PC-3 (cell line): ENCODE measurements at regions not wholly inside any gene's neighbourhood (a gene's known extent, or its start where the extent isn't known, plus 50 kb on each side); places are given as distances from the start of the nearest gene placed in this dataset.

Experiments used
- ATAC-seq: fragments of 200-7000 bp; cut with Tn5 transposase; 2 replicates; pipeline ENCODE4 v1.9.1; 2020; ENCODE audit warnings: mild to moderate bottlenecking, moderate library complexity
- BruUV-seq: library from RNA; stranded (reverse); fragments of 400-500 nt; replicated peaks from 2 replicates; lab custom pipeline; 2021; lab: Mats Ljungman, UMichigan
- CTCF ChIA-PET: fragments of 300-600 bp; sonication (Branson Sonifier 250); formaldehyde crosslinking; loops from one replicate; lab custom pipeline; 2022; ENCODE audit warnings: antibody characterized with exemption; lab: Charles Lee
- POLR2A ChIA-PET: fragments of 300-600 bp; sonication (Branson Sonifier 250); formaldehyde crosslinking; loops from one replicate; lab custom pipeline; 2022; ENCODE audit warnings: antibody characterized with exemption; ENCODE audit not compliant: unreplicated experiment; lab: Charles Lee
- DNase-seq: peaks from one replicate; pipeline ENCODE4 v3.0.0-alpha.2; 2015
- H2AFZ ChIP-seq: fragments of 300-600 bp; sonication (generic); 2 replicates; pipeline ENCODE4 v1.6.0; 2016; ENCODE audit warnings: antibody characterized with exemption, low read length
- H3F3A ChIP-seq: fragments of 300-600 bp; sonication (generic); one replicate; pipeline ENCODE4 v1.6.0; 2017; ENCODE audit warnings: antibody characterized with exemption, low read length, control low read depth, mild to moderate bottlenecking; ENCODE audit not compliant: unreplicated experiment
- H3K27ac ChIP-seq: fragments of 300-600 bp; sonication (generic); 2 replicates; pipeline ENCODE4 v1.5.1; 2016; ENCODE audit warnings: mild to moderate bottlenecking, low read length
- H3K27me3 ChIP-seq: fragments of 300-600 bp; sonication (generic); 2 replicates; pipeline ENCODE4 v1.6.1; 2016; ENCODE audit warnings: low read length, mixed read lengths
- H3K36me3 ChIP-seq: fragments of 300-600 bp; sonication (generic); 2 replicates; pipeline ENCODE4 v1.6.1; 2016; ENCODE audit warnings: low read depth, mixed run types, low read length, mixed read lengths
- H3K4me1 ChIP-seq: fragments of 300-600 bp; sonication (generic); 2 replicates; pipeline ENCODE4 v1.5.1; 2016; ENCODE audit warnings: low read length; ENCODE audit not compliant: insufficient read depth
- H3K4me2 ChIP-seq: fragments of 300-600 bp; sonication (generic); 2 replicates; pipeline ENCODE4 v1.6.0; 2016; ENCODE audit warnings: low read length
- H3K4me3 ChIP-seq: fragments of 300-600 bp; sonication (generic); 2 replicates; pipeline ENCODE4 v1.5.1; 2016; ENCODE audit warnings: mild to moderate bottlenecking, low read length, mixed read lengths
- H3K79me2 ChIP-seq: fragments of 300-600 bp; sonication (generic); 2 replicates; pipeline ENCODE4 v1.6.1; 2017; ENCODE audit warnings: low read length, mixed read lengths
- H3K9ac ChIP-seq: fragments of 300-600 bp; sonication (generic); 2 replicates; pipeline ENCODE4 v1.6.0; 2016; ENCODE audit warnings: mild to moderate bottlenecking, low read length
- H3K9me2 ChIP-seq: fragments of 300-600 bp; sonication (generic); replicated peaks from 2 replicates; pipeline ENCODE4 v1.6.1; 2016; ENCODE audit warnings: mixed run types, low read length, mixed read lengths
- H3K9me3 ChIP-seq: fragments of 300-600 bp; sonication (generic); 2 replicates; pipeline ENCODE4 v1.6.1; 2016; ENCODE audit warnings: low read length, mixed read lengths
- H4K20me1 ChIP-seq: fragments of 300-600 bp; sonication (generic); 2 replicates; pipeline ENCODE4 v1.6.1; 2016; ENCODE audit warnings: low read length, mixed read lengths
- CTCF ChIP-seq: fragments of 300-600 bp; sonication (generic); conservative IDR thresholded peaks from 2 replicates; pipeline ENCODE4 v1.5.1; 2017; ENCODE audit warnings: antibody characterized with exemption, low read depth, mild to moderate bottlenecking, low read length
- EZH2 ChIP-seq: fragments of 300-600 bp; sonication (generic); IDR thresholded peaks from one replicate; pipeline ENCODE4 v1.6.1; 2017; ENCODE audit warnings: antibody characterized with exemption, mild to moderate bottlenecking, low read length; ENCODE audit not compliant: unreplicated experiment
- EZH2phosphoT487 ChIP-seq: fragments of 300-600 bp; sonication (generic); IDR thresholded peaks from 2 replicates; pipeline ENCODE4 v1.6.1; 2018; ENCODE audit warnings: mild to moderate bottlenecking, antibody characterized with exemption, low read length, borderline replicate concordance
- intact Hi-C: fragments of 100-400 bp; cut with micrococcal nuclease; formaldehyde crosslinking; loops from 2 replicates; pipeline ENCODE4 v1.9.0; 2023

- Histone ChIP-seq H3K9me3 (no peaks in the 10 kb centered on the region), H3K4me2 (no peak overlapping the region), H3K9me2 (no peaks in the 10 kb centered on the region), H3K4me3 (no peak overlapping the region), H2AFZ (no peak overlapping the region), H3K9ac (no peak overlapping the region), H3K27me3 (peaks cover 5% of the 10 kb centered on the region; the same call in 1 of the 2 replicates), H3F3A (no peaks in the 10 kb centered on the region), H3K27ac (no peak overlapping the region), H3K4me1 (no peaks in the 10 kb centered on the region), H4K20me1 (no peaks in the 10 kb centered on the region), H3K36me3 (no peaks in the 10 kb centered on the region), H3K79me2 (no peaks in the 10 kb centered on the region)
- ChIA-PET POLR2A (no interaction called here), CTCF (no interaction called here)
- DNase-seq (no peak), ATAC-seq (peak; percentile 35; the same call in 1 of the 2 replicates)
- TF ChIP-seq EZH2phosphoT487 (no peak), CTCF (no peak), EZH2 (no peak)
- intact Hi-C loops: no loop called here
- BruUV-seq: no TSS peak
Measured at GRCh38 chr3:103052236-103052830, 617.5 kb downstream of the ZPLD1 start.

- Histone ChIP-seq H3K36me3 (no peaks in the 10 kb centered on the region), H3K9me2 (no peaks in the 10 kb centered on the region), H3K9ac (no peak overlapping the region), H3F3A (no peaks in the 10 kb centered on the region), H2AFZ (no peak overlapping the region), H3K27me3 (no peaks in the 10 kb centered on the region), H3K79me2 (no peaks in the 10 kb centered on the region), H3K4me3 (no peak overlapping the region), H3K9me3 (no peaks in the 10 kb centered on the region), H3K4me1 (no peaks in the 10 kb centered on the region), H3K4me2 (no peak overlapping the region), H4K20me1 (no peaks in the 10 kb centered on the region), H3K27ac (no peak overlapping the region)
- ATAC-seq: no peak
- DNase-seq: no peak
- POLR2A ChIA-PET: no interaction called here
- no TSS peak for BruUV-seq
- intact Hi-C loops: no loop called here
- TF ChIP-seq CTCF (no peak), EZH2 (no peak), EZH2phosphoT487 (no peak)
- CTCF ChIA-PET: interaction anchor here (0.6 kb wide), 1 partner anchor 74 kb away, joined by 3 read pairs; no protein-coding TSS in a partner anchor
Measured at GRCh38 chr3:103055021-103055520, 620.3 kb downstream of the ZPLD1 start.

- no peaks in the 10 kb centered on the region for H3K79me2 ChIP-seq
- H3K27me3 ChIP-seq: no peaks in the 10 kb centered on the region
- ChIA-PET CTCF (no interaction called here), POLR2A (no interaction called here)
- no peak overlapping the region for H3K4me2 ChIP-seq
- no peak for TF ChIP-seq EZH2phosphoT487
- no peaks in the 10 kb centered on the region for H3F3A ChIP-seq
- H4K20me1 ChIP-seq: no peaks in the 10 kb centered on the region
- BruUV-seq: no TSS peak
- H2AFZ ChIP-seq: no peak overlapping the region
- H3K27ac ChIP-seq: no peak overlapping the region
- H3K9ac ChIP-seq: no peak overlapping the region
- H3K4me3 ChIP-seq: no peak overlapping the region
- H3K36me3 ChIP-seq: no peaks in the 10 kb centered on the region
- no peaks in the 10 kb centered on the region for H3K9me3 ChIP-seq
- intact Hi-C loops: no loop called here
- no peaks in the 10 kb centered on the region for H3K4me1 ChIP-seq
- H3K9me2 ChIP-seq: no peaks in the 10 kb centered on the region
- DNase-seq (no peak), ATAC-seq (no peak)
Measured at GRCh38 chr3:103056542-103056941, 621.7 kb downstream of the ZPLD1 start.
